Subcutaneous abdominal adipose tissue (tissue), 5 donors: ENCODE measurements at regions not wholly inside any gene's neighbourhood (a gene's known extent, or its start where the extent isn't known, plus 50 kb on each side); places are given as distances from the start of the nearest gene placed in this dataset.

Experiments used
- H3K27ac ChIP-seq: one replicate; pipeline ENCODE4 v1.7.0; 2013; ENCODE audit warnings: low read depth, mild to moderate bottlenecking, inconsistent platforms, low read length, moderate library complexity
- H3K27me3 ChIP-seq, 5 donors: one replicate each; pipeline ENCODE4 v1.7.0; 2013; ENCODE audit warnings: low read length in 5 of 5, inconsistent platforms in 1 of 5; ENCODE audit not compliant: control insufficient read depth in 5 of 5, insufficient read depth in 4 of 5
- H3K36me3 ChIP-seq, 5 donors: one replicate each; pipeline ENCODE4 v1.7.0; 2013; ENCODE audit warnings: low read length in 5 of 5; ENCODE audit not compliant: control insufficient read depth in 5 of 5, insufficient read depth in 5 of 5
- H3K4me1 ChIP-seq, 5 donors: one replicate each; pipeline ENCODE4 v1.7.0; 2013; ENCODE audit warnings: low read length in 5 of 5, mild to moderate bottlenecking in 3 of 5, moderate library complexity in 1 of 5; ENCODE audit not compliant: control insufficient read depth in 5 of 5, insufficient read depth in 5 of 5
- H3K4me3 ChIP-seq, 5 donors: one replicate each; pipeline ENCODE4 v1.7.0; 2013; ENCODE audit warnings: low read length in 5 of 5, low read depth in 1 of 5
- H3K9ac ChIP-seq, 5 donors: one replicate each; pipeline ENCODE4 v1.7.0; 2013; ENCODE audit warnings: low read length in 5 of 5, mild to moderate bottlenecking in 4 of 5, moderate library complexity in 3 of 5
- H3K9me3 ChIP-seq, 5 donors: one replicate each; pipeline ENCODE4 v1.7.0; 2013; ENCODE audit warnings: low read length in 5 of 5; ENCODE audit not compliant: control insufficient read depth in 5 of 5
- donor health status: healthy.
- donor health status: healthy.
- donor health status: healthy.
- donor health status: healthy.
- donor health status: healthy.

- Histone ChIP-seq H3K9ac (no peak overlapping the region), H3K27ac (no peak overlapping the region), H3K36me3 (no peaks in the 10 kb centered on the region), H3K27me3 (peaks cover 6 to 9% (median 8%) of the 10 kb centered on the region in 5 donors), H3K9me3 (no peaks in the 10 kb centered on the region), H3K4me3 (no peak overlapping the region), H3K4me1 (peaks cover 3 to 29% (median 24%) of the 10 kb centered on the region in 5 donors)
These were observed 81.7 kb upstream of the TAF1B start for GRCh38 chr2:9761577-9761976.

GRCh38 chr2:9762164-9762563 lies 81.1 kb upstream of the TAF1B start:
- no peaks in the 10 kb centered on the region for H3K36me3 ChIP-seq
- H3K27ac ChIP-seq, result no peak overlapping the region
- peaks cover 0 to 8% (median 2%) of the 10 kb centered on the region in 5 donors for H3K27me3 ChIP-seq
- H3K9me3 ChIP-seq, result no peaks in the 10 kb centered on the region
- H3K9ac ChIP-seq, result no peak overlapping the region
- no peak overlapping the region for H3K4me3 ChIP-seq
- peaks cover 3 to 24% (median 22%) of the 10 kb centered on the region in 5 donors for H3K4me1 ChIP-seq

- Histone ChIP-seq H3K4me3 (no peak overlapping the region), H3K4me1 (peaks cover 3 to 17% (median 14%) of the 10 kb centered on the region in 5 donors), H3K9ac (no peak overlapping the region), H3K36me3 (no peaks in the 10 kb centered on the region), H3K27me3 (peaks cover 0 to 2% (median 0%) of the 10 kb centered on the region in 5 donors), H3K27ac (no peak overlapping the region), H3K9me3 (no peaks in the 10 kb centered on the region)
These were observed 80.3 kb upstream of the TAF1B start for GRCh38 chr2:9762941-9763340.

GRCh38 chr2:9763356-9764152 lies 79.7 kb upstream of the TAF1B start:
- Histone ChIP-seq H3K9me3 (no peaks in the 10 kb centered on the region), H3K9ac (no peak overlapping the region), H3K36me3 (no peaks in the 10 kb centered on the region), H3K4me1 (peaks cover 3 to 13% (median 8%) of the 10 kb centered on the region in 5 donors), H3K27ac (no peak overlapping the region), H3K4me3 (no peak overlapping the region), H3K27me3 (no peaks in the 10 kb centered on the region)

- no peaks in the 10 kb centered on the region for H3K27me3 ChIP-seq
- no peak overlapping the region for H3K4me3 ChIP-seq
- H3K9me3 ChIP-seq, result no peaks in the 10 kb centered on the region
- H3K4me1 ChIP-seq, result peaks cover 0 to 9% (median 3%) of the 10 kb centered on the region in 5 donors
- no peak overlapping the region for H3K27ac ChIP-seq
- no peaks in the 10 kb centered on the region for H3K36me3 ChIP-seq
- no peak overlapping the region for H3K9ac ChIP-seq
These were observed 79.0 kb upstream of the TAF1B start for GRCh38 chr2:9764153-9764778.

- H3K4me1 ChIP-seq, result peaks cover 0 to 14% (median 10%) of the 10 kb centered on the region in 5 donors
- H3K9ac ChIP-seq, result no peak overlapping the region
- H3K27ac ChIP-seq, result no peak overlapping the region
- H3K27me3 ChIP-seq, result no peaks in the 10 kb centered on the region
- no peak overlapping the region for H3K4me3 ChIP-seq
- no peaks in the 10 kb centered on the region for H3K36me3 ChIP-seq
- H3K9me3 ChIP-seq, result no peaks in the 10 kb centered on the region
These were observed 77.4 kb upstream of the TAF1B start for GRCh38 chr2:9765611-9766531.

- Histone ChIP-seq H3K4me1 (peaks cover 0 to 28% (median 24%) of the 10 kb centered on the region in 5 donors), H3K27ac (no peak overlapping the region), H3K9ac (no peak overlapping the region), H3K9me3 (no peaks in the 10 kb centered on the region), H3K27me3 (no peaks in the 10 kb centered on the region), H3K4me3 (no peak overlapping the region), H3K36me3 (no peaks in the 10 kb centered on the region)
These were observed 75.5 kb upstream of the TAF1B start for GRCh38 chr2:9767656-9768281.

- Histone ChIP-seq H3K9me3 (no peaks in the 10 kb centered on the region), H3K4me1 (peaks cover 0 to 31% (median 27%) of the 10 kb centered on the region in 5 donors), H3K9ac (no peak overlapping the region), H3K36me3 (no peaks in the 10 kb centered on the region), H3K27ac (no peak overlapping the region), H3K27me3 (no peaks in the 10 kb centered on the region), H3K4me3 (no peak overlapping the region)
These were observed 74.9 kb upstream of the TAF1B start for GRCh38 chr2:9768388-9768787.

GRCh38 chr2:9769171-9770005 lies 73.9 kb upstream of the TAF1B start:
- no peak overlapping the region for H3K4me3 ChIP-seq

More at GRCh38 chr2:9769171-9770005, 73.9 kb upstream of the TAF1B start:
- Histone ChIP-seq H3K27me3 (no peaks in the 10 kb centered on the region), H3K36me3 (no peaks in the 10 kb centered on the region), H3K9me3 (no peaks in the 10 kb centered on the region), H3K4me1 (peaks cover 0 to 41% (median 35%) of the 10 kb centered on the region in 5 donors), H3K9ac (no peak overlapping the region), H3K27ac (no peak overlapping the region)
